Progenitor cell of endocrine pancreas (in vitro differentiated cells): ENCODE measurements at regions not wholly inside any gene's neighbourhood (a gene's known extent, or its start where the extent isn't known, plus 50 kb on each side); places are given as distances from the start of the nearest gene placed in this dataset.

Source experiments
- DNase-seq: peaks from one replicate; pipeline ENCODE4 v3.0.0; 2021; ENCODE audit warnings: low spot score; ENCODE audit not compliant: unreplicated experiment
- H3K27ac Mint-ChIP-seq: 2 replicates; pipeline ENCODE4 v1.8.0; 2021; ENCODE audit warnings: mild to moderate bottlenecking, moderate library complexity, mixed read lengths
- H3K27me3 Mint-ChIP-seq: 2 replicates; pipeline ENCODE4 v1.8.0; 2021; ENCODE audit warnings: mixed read lengths
- H3K36me3 Mint-ChIP-seq: 2 replicates; pipeline ENCODE4 v1.8.0; 2022; ENCODE audit warnings: mixed read lengths; ENCODE audit not compliant: insufficient read depth
- H3K4me1 Mint-ChIP-seq: 2 replicates; pipeline ENCODE4 v1.8.0; 2021; ENCODE audit warnings: low read depth, mixed read lengths
- H3K4me3 Mint-ChIP-seq: 2 replicates; pipeline ENCODE4 v1.8.0; 2021; ENCODE audit warnings: low read depth, mild to moderate bottlenecking, moderate library complexity, mixed read lengths
- H3K9me3 Mint-ChIP-seq: 2 replicates; pipeline ENCODE4 v1.8.0; 2021; ENCODE audit warnings: low read depth, mixed read lengths
- TF ChIP-seq, protein P1 (sequence below): fragments of 200-600 bp; sonication (generic); IDR thresholded peaks from one replicate; pipeline ENCODE4 v1.5.0; 2021; ENCODE audit warnings: antibody characterized with exemption, mild to moderate bottlenecking; ENCODE audit not compliant: unreplicated experiment

DNA sequence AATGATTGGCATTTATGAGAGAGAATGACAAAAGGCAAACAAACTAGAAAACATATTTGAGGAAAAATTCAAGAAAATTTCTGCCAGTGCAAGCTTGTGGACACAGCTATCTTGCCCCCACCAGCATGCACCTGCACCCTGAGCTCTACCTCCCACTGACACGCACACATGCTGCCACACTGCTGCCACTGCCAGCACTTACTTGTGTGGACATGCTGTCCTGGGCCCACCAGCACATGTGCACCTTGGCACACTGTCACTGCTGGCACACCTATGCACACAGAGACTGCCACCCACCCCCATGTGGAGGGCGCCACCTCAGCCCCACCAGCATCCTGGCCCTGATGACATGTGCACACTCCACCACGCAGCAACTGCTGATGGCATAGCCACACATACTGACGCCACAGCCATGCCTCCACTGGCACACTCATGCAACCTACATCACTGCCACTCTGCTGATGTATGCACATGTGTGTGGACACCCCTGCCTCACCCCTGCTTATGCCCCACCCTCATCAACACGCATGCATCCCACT, 475.0 kb downstream of the SOX5 start:
- Mint-ChIP-seq H3K27ac (no peak overlapping the region), H3K4me1 (no peaks in the 10 kb centered on the region), H3K9me3 (peaks cover 15% of the 10 kb centered on the region), H3K27me3 (no peaks in the 10 kb centered on the region), H3K36me3 (no peaks in the 10 kb centered on the region), H3K4me3 (no peak overlapping the region)
- TF ChIP-seq, protein P1, sequence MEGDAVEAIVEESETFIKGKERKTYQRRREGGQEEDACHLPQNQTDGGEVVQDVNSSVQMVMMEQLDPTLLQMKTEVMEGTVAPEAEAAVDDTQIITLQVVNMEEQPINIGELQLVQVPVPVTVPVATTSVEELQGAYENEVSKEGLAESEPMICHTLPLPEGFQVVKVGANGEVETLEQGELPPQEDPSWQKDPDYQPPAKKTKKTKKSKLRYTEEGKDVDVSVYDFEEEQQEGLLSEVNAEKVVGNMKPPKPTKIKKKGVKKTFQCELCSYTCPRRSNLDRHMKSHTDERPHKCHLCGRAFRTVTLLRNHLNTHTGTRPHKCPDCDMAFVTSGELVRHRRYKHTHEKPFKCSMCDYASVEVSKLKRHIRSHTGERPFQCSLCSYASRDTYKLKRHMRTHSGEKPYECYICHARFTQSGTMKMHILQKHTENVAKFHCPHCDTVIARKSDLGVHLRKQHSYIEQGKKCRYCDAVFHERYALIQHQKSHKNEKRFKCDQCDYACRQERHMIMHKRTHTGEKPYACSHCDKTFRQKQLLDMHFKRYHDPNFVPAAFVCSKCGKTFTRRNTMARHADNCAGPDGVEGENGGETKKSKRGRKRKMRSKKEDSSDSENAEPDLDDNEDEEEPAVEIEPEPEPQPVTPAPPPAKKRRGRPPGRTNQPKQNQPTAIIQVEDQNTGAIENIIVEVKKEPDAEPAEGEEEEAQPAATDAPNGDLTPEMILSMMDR, result no peak
- no peak for DNase-seq
